ENCODE measurements at regions not wholly inside any gene's neighbourhood (a gene's known extent, or its start where the extent isn't known, plus 50 kb on each side); places are given as distances from the start of the nearest gene placed in this dataset.

- no peak for TF ChIP-seq EZH2 (IDR thresholded peaks at IDR 0.05)
- no peak for TF ChIP-seq CTCF (IDR thresholded peaks at IDR 0.05 in 2 of 3, conservative IDR thresholded peaks at IDR 0.05 in 1 of 3; ENCODE audit: borderline replicate concordance in 1 of 3, insufficient read depth in 1 of 3, low read depth in 2 of 3, low read length in 2 of 3)
- no peak for TF ChIP-seq CBX3 (IDR thresholded peaks at IDR 0.05; ENCODE audit: low read depth)
- TF ChIP-seq ZNF274 (IDR thresholded peaks at IDR 0.05; ENCODE audit: low read depth, low read length) = no peak
- TF ChIP-seq JUND (IDR thresholded peaks at IDR 0.05) = no peak
- TF ChIP-seq EZH2phosphoT487 (IDR thresholded peaks at IDR 0.05; ENCODE audit: borderline replicate concordance) = no peak
- no peak for TF ChIP-seq CEBPB (IDR thresholded peaks at IDR 0.05; ENCODE audit: low read depth)
- TF ChIP-seq SP1 (IDR thresholded peaks at IDR 0.05; ENCODE audit: low read depth) = no peak
- TF ChIP-seq POLR2A (IDR thresholded peaks at IDR 0.05; ENCODE audit: borderline replicate concordance, extremely low read depth, insufficient read depth, insufficient read length) = no peak
- TF ChIP-seq SRF (IDR thresholded peaks at IDR 0.05; ENCODE audit: low read depth) = no peak
- no peak for TF ChIP-seq REST (IDR thresholded peaks at IDR 0.05; ENCODE audit: low read depth)
- TF ChIP-seq ZBTB33 (IDR thresholded peaks at IDR 0.05; ENCODE audit: extremely low read depth, insufficient replicate concordance, low read length) = no peak
- TF ChIP-seq TCF7L2 (IDR thresholded peaks at IDR 0.05; ENCODE audit: borderline replicate concordance, extremely low read depth, insufficient read depth, insufficient read length) = no peak
- no peak for TF ChIP-seq POLR2AphosphoS5 (IDR thresholded peaks at IDR 0.05; ENCODE audit: low read depth, low read length)
These were observed 358.4 kb upstream of the SEMA6D start for GRCh38 chr15:47358876-47359275.

All from HCT116 (cell line).